ENCODE measurements at regions not wholly inside any gene's neighbourhood (a gene's known extent, or its start where the extent isn't known, plus 50 kb on each side); places are given as distances from the start of the nearest gene placed in this dataset.
"Not testable (repeated sequence)": the region's sequence is repeated elsewhere in the genome, so short reads cannot be mapped to it uniquely, and the experiment has no call there.

GRCh38 chr3:150330872-150331271 is 77.2 kb upstream of the TSC22D2 start:
- no peak for DNase-seq (ENCODE audit: low spot score)
- ATAC-seq, result no peak
- intact Hi-C loops (cut with DNase I), result no loop called here

GRCh38 chr3:150330174-150330573 is 77.9 kb upstream of the TSC22D2 start:
- no peak for ATAC-seq
- no peak for DNase-seq (ENCODE audit: low spot score)
- intact Hi-C loops (cut with DNase I), result no loop called here

GRCh38 chr3:150329408-150329807 is 78.7 kb upstream of the TSC22D2 start:
- DNase-seq (ENCODE audit: low spot score), result no peak
- intact Hi-C loops (cut with DNase I), result no loop called here
- no peak for ATAC-seq

GRCh38 chr3:150328654-150329040 is 79.5 kb upstream of the TSC22D2 start:
- intact Hi-C loops (cut with DNase I), result no loop called here
- ATAC-seq, result no peak
- DNase-seq (ENCODE audit: low spot score), result no peak

GRCh38 chr3:150327678-150328653 is 80.1 kb upstream of the TSC22D2 start:
- intact Hi-C loops (cut with DNase I), result no loop called here
- no peak for DNase-seq (ENCODE audit: low spot score)
- no peak for ATAC-seq

GRCh38 chr3:150324788-150325187 is 83.3 kb upstream of the TSC22D2 start:
- DNase-seq (ENCODE audit: low spot score), result no peak
- ATAC-seq, result no peak
- intact Hi-C loops (cut with DNase I), result no loop called here

GRCh38 chr3:150324245-150324644 is 83.9 kb upstream of the TSC22D2 start:
- ATAC-seq, result no peak
- intact Hi-C loops (cut with DNase I), result no loop called here
- no peak for DNase-seq (ENCODE audit: low spot score)

GRCh38 chr3:150323770-150324169 is 84.3 kb upstream of the TSC22D2 start:
- no peak for DNase-seq (ENCODE audit: low spot score)
- intact Hi-C loops (cut with DNase I), result no loop called here
- no peak for ATAC-seq

GRCh38 chr3:150323091-150323490 is 85.0 kb upstream of the TSC22D2 start:
- ATAC-seq; intact Hi-C loops (cut with DNase I): not testable (repeated sequence)

GRCh38 chr3:150320971-150321370 is 87.1 kb upstream of the TSC22D2 start:
- intact Hi-C loops (cut with DNase I); DNase-seq (ENCODE audit: low spot score); ATAC-seq: not testable (repeated sequence)

More at GRCh38 chr3:150323091-150323490, 85.0 kb upstream of the TSC22D2 start:
- not testable (repeated sequence) for DNase-seq (ENCODE audit: low spot score)

- ATAC-seq (no peak), DNase-seq (ENCODE audit: low spot score) (no peak)
- intact Hi-C loops (cut with DNase I), result no loop called here
Observed at GRCh38 chr3:150319900-150320299, 88.2 kb upstream of the TSC22D2 start.

GRCh38 chr3:150317469-150317868 is 90.6 kb upstream of the TSC22D2 start:
- DNase-seq (ENCODE audit: low spot score) (no peak), ATAC-seq (no peak)
- intact Hi-C loops (cut with DNase I), result no loop called here

- intact Hi-C loops (cut with DNase I), result no loop called here
- DNase-seq (ENCODE audit: low spot score), result no peak
- ATAC-seq, result no peak
Observed at GRCh38 chr3:150315721-150316120, 92.4 kb upstream of the TSC22D2 start.

- DNase-seq (ENCODE audit: low spot score) (no peak), ATAC-seq (no peak)
- intact Hi-C loops (cut with DNase I), result no loop called here
Observed at GRCh38 chr3:150314248-150315004, 93.7 kb upstream of the TSC22D2 start.

- intact Hi-C loops (cut with DNase I), result no loop called here
- DNase-seq (ENCODE audit: low spot score) (no peak), ATAC-seq (no peak)
Observed at GRCh38 chr3:150312018-150312657, 96.0 kb upstream of the TSC22D2 start.

GRCh38 chr3:150311156-150311555 is 96.9 kb upstream of the TSC22D2 start:
- ATAC-seq (no peak), DNase-seq (ENCODE audit: low spot score) (no peak)
- intact Hi-C loops (cut with DNase I), result no loop called here

GRCh38 chr3:150309557-150309956 is 98.5 kb upstream of the TSC22D2 start:
- DNase-seq (ENCODE audit: low spot score) (no peak), ATAC-seq (no peak)
- intact Hi-C loops (cut with DNase I), result no loop called here

GRCh38 chr3:150309257-150309542 is 98.9 kb upstream of the TSC22D2 start:
- intact Hi-C loops (cut with DNase I), result no loop called here
- no peak for ATAC-seq
- no peak for DNase-seq (ENCODE audit: low spot score)

GRCh38 chr3:150308481-150309256 is 99.4 kb upstream of the TSC22D2 start:
- intact Hi-C loops (cut with DNase I), result no loop called here
- DNase-seq (ENCODE audit: low spot score), result no peak
- ATAC-seq, result no peak

Data from sciatic nerve (tissue), 2 donors.